ENCODE measurements at regions not wholly inside any gene's neighbourhood (a gene's known extent, or its start where the extent isn't known, plus 50 kb on each side); places are given as distances from the start of the nearest gene placed in this dataset.

- no peak for ATAC-seq
- no peak for TF ChIP-seq GLIS3 (CRISPR knock-in tag; IDR thresholded peaks at IDR 0.05)
- TF ChIP-seq OSR1 (CRISPR knock-in tag; IDR thresholded peaks at IDR 0.05): no peak
- TF ChIP-seq ZFP3 (CRISPR knock-in tag; IDR thresholded peaks at IDR 0.05): no peak
- TF ChIP-seq POU6F1 (CRISPR knock-in tag; IDR thresholded peaks at IDR 0.05; ENCODE audit: borderline replicate concordance, low read depth): no peak
- no peak for TF ChIP-seq ZNF8 (CRISPR knock-in tag; IDR thresholded peaks at IDR 0.05)
- TF ChIP-seq TCF4 (CRISPR knock-in tag; IDR thresholded peaks at IDR 0.05; ENCODE audit: borderline replicate concordance): no peak
- TF ChIP-seq TSHZ2 (CRISPR knock-in tag; IDR thresholded peaks at IDR 0.05): no peak
- no peak for TF ChIP-seq ARNTL (CRISPR knock-in tag; IDR thresholded peaks at IDR 0.05; ENCODE audit: borderline replicate concordance, low read depth)
- no peak for TF ChIP-seq CREB5 (CRISPR knock-in tag; IDR thresholded peaks at IDR 0.05; ENCODE audit: low read depth)
- TF ChIP-seq ZFP30 (CRISPR knock-in tag; IDR thresholded peaks at IDR 0.05): no peak
- no peak for TF ChIP-seq CSRNP3 (CRISPR knock-in tag; IDR thresholded peaks at IDR 0.05)
- no peak for TF ChIP-seq ISL1 (CRISPR knock-in tag; IDR thresholded peaks at IDR 0.05)
- TF ChIP-seq SNAI2 (CRISPR knock-in tag; IDR thresholded peaks at IDR 0.05): no peak
Measured at GRCh38 chr15:96767703-96768434, 437.4 kb downstream of the NR2F2 start.

- TF ChIP-seq ZFP30 (CRISPR knock-in tag; IDR thresholded peaks at IDR 0.05): no peak
- no peak for TF ChIP-seq POU6F1 (CRISPR knock-in tag; IDR thresholded peaks at IDR 0.05; ENCODE audit: borderline replicate concordance, low read depth)
- no peak for TF ChIP-seq ZFP3 (CRISPR knock-in tag; IDR thresholded peaks at IDR 0.05)
- no peak for TF ChIP-seq BACH2 (CRISPR knock-in tag; IDR thresholded peaks at IDR 0.05; ENCODE audit: borderline replicate concordance)
- no peak for TF ChIP-seq CREB5 (CRISPR knock-in tag; IDR thresholded peaks at IDR 0.05; ENCODE audit: low read depth)
- no peak for TF ChIP-seq CSRNP3 (CRISPR knock-in tag; IDR thresholded peaks at IDR 0.05)
- TF ChIP-seq SNAI2 (CRISPR knock-in tag; IDR thresholded peaks at IDR 0.05): no peak
- TF ChIP-seq TSHZ2 (CRISPR knock-in tag; IDR thresholded peaks at IDR 0.05): no peak
- TF ChIP-seq ISL1 (CRISPR knock-in tag; IDR thresholded peaks at IDR 0.05): no peak
- no peak for TF ChIP-seq ZC3H10 (CRISPR knock-in tag; IDR thresholded peaks at IDR 0.05)
- no peak for TF ChIP-seq PATZ1 (CRISPR knock-in tag; IDR thresholded peaks at IDR 0.05; ENCODE audit: borderline replicate concordance)
- TF ChIP-seq ZNF70 (CRISPR knock-in tag; IDR thresholded peaks at IDR 0.05): no peak
- no peak for TF ChIP-seq PPARA (CRISPR knock-in tag; IDR thresholded peaks at IDR 0.05; ENCODE audit: borderline replicate concordance)
- TF ChIP-seq ARNTL (CRISPR knock-in tag; IDR thresholded peaks at IDR 0.05; ENCODE audit: borderline replicate concordance, low read depth): no peak
- ATAC-seq: no peak
Measured at GRCh38 chr15:96768435-96768789, 437.9 kb downstream of the NR2F2 start.

Data from SK-N-SH treated with all-trans-retinoic acid at 6 μM for 48 hours (cell line).